GM18511 (cell line): ENCODE measurements at regions not wholly inside any gene's neighbourhood (a gene's known extent, or its start where the extent isn't known, plus 50 kb on each side); places are given as distances from the start of the nearest gene placed in this dataset.

Experiments
- ATAC-seq: cut with Tn5 transposase; IDR thresholded peaks from one replicate; pipeline ENCODE4 v1.9.1; 2021; ENCODE audit warnings: mild to moderate bottlenecking, moderate library complexity; ENCODE audit not compliant: unreplicated experiment

DNA sequence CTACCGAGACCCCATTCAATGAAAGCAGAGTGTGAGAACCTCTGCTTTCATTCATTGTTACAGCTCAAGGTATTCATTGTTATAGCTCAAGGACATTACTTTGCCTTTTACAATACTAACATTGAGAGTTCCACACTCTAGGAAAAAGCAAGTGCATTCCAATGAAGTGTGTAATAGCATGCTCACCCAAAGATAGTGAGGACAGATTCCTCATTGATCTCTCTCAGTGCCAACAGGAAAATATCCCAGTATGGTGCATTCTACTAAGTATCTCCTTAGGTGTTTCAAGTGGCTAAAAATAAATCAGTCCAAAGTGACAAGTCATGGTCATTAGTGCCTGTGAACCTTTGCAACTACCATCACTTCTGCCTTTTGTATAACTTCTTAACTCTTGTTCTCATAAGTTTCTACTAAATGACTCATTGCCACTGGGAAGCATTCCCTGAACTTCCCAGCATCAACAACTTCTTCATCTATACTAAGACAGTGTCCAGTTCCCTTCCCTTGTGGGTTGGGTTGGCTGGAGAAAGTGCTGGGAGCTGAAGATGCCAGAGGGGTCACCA is 140.7 kb upstream of the STXBP5 start:
- ATAC-seq, result no peak

DNA sequence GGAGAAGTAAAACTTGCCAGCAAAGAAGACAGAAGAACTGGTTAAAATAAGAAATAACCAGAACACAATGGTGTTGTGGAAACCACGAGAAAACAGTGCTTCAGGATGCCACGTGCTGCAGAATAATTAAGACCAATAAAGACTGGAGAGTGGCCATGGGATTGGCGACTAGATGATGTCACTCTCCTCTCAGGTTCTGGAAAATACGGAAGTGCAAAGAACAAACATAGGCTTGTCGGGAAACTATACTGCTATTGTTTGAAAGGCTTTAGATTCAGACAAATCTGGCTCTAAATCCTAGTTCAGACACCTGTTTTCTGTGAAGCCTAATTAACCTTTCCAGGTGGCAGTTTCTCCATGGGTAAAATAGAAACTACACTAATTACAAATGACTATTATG is 138.4 kb upstream of the STXBP5 start:
- ATAC-seq, result no peak

DNA sequence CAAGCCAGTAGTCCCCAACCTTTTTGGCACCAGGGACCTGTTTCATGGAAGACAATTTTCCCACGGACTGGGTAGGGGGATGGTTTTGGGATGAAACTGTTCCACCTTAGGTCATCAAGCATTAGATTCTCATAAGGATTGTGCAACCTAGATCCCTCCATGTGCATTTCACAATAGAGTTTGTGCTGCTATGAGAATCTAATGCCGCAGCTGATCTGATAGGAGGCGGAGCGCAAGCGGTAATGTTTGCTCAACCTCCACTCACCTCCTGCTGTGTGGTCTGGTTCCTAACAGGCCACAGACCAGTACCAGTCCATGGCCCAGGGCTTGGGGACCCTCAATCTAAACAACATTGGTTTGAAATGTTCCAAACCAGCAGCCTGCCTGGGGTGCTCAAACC is 137.0 kb upstream of the STXBP5 start:
- no peak for ATAC-seq

DNA sequence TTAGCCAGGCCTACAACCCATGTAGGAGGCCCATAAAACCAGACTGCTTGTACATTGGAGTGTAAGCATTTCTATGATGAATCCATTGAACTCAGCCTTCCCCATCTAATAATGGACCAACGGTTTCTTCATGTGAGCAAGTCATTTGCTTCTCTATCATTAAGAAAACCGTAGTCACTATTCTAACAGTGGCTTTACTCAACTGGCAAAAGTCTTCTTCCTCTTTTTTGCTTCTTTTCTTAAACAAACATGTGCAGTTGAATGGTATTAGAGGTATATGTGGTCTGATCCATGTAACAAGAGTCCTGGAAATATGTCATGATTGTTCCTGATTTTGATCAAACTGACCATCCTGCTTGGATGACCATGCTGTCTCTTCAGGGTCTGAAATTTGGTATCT is 132.4 kb upstream of the STXBP5 start:
- no peak for ATAC-seq

DNA sequence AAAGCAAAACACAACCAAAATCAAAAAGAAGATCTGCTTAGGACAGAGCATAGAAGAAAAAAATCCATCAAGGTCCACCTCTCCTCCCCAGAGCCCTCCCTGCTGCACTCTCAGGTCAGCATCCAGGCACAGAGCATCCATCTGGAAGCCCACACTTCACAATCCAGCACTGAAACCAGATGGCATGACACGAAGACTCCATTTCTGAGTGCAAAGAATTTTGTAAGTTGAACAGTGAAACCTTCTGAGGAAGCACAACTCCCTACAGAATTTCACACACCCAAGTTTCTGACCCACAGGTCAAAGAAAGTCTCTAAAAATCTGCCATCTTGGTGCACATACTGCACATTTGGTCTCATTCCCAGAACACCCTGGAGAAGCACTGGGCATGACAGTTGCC is 128.8 kb upstream of the STXBP5 start:
- ATAC-seq, result no peak

DNA sequence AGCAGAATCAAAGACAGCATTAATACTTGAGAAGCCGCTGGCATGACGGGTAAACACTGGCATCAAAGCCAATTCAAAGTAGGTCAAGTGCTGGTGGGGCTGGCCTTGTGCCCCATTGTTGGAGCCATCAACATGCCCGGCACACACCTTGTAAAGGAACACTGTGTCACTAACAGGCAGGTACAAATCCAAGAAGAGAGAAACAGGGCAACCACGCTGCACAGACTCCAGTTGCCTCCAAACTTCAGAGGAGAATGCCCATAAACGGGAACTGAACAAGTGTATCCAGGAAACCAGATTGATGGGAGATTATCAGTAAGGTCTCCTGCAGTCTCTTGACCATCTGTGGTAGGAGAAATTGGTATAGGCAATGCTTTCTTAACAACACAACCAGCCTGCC is 127.0 kb upstream of the STXBP5 start:
- ATAC-seq, result no peak

DNA sequence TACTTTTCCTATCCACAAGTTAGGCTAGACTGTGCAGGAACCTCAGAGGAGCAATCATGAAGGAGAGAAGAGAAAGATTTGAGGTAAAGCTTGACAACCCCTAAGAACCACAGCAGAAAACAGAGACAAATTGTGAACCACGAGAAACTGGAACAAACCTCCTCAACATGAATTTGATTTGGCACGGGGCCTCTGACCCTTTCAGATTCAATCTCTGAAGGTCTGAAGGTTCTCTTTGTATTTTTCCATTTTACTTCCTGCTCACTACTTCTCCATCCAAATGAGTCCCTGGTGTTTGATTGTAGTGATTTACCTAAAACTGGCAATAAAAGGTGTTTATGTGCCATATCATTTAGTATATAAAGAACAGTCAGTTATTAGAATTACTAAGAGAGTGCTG is 126.1 kb upstream of the STXBP5 start:
- no peak for ATAC-seq

DNA sequence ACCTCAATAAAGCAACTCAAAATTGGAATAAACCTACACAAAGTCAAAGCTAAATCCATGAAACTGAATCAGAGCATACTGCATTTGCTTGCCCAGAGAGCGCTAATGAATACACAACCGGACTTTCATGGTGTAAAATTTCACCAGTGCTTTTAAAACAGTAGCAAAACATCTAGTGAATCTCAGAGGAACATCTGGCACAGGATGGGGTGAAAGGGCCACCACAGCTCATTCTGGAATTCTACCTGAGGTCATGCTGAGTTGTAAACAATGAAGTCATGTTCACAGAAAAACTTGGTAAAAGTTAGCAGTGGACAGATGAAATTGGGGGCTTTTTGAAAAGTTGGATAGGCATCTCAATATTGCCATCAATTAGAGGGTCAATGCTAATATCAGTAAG is 125.6 kb upstream of the STXBP5 start:
- ATAC-seq, result no peak

DNA sequence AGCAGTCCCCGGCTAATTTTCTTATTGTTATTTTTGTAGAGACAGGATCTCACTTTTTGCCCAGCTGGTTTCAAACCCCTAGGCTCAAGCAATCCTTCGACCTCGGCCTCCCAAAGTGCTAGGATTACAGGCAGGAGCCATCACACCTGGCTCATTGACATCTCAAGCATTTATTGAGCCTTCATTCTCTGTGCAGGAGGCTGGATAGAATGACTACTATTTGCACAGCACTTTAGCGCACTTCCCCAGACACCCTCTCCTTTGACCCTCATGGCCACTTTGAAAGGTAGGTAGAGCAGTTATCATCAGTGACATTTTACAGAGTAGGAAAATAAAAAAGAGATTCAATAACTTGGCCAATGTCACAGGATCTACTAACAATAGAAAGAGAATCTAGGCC is 124.0 kb upstream of the STXBP5 start:
- no peak for ATAC-seq

DNA sequence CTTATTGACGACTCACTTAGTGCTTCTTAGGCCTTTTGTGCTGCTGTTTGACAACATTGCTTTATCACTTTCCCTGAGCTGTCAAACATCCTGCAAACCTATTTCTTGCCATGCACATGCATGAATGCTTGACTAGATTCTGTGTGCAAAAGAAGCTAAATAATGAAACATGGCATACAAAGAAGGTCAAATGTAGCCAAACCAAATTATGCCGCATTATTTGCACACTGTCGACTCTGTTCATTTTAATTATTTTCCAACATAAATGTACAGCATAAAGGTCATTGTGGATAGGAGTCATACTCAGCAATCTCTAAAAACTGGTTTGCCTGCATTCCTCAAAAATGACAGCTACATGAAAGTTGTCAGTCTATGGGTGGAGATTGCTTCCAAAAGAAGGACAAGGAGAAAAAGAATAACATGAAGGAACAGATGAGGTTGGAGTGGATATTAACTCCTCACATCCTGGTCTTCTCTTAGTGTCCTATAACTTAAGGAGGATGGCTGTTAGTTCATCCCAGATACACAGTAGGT is 123.1 kb upstream of the STXBP5 start:
- ATAC-seq, result no peak

DNA sequence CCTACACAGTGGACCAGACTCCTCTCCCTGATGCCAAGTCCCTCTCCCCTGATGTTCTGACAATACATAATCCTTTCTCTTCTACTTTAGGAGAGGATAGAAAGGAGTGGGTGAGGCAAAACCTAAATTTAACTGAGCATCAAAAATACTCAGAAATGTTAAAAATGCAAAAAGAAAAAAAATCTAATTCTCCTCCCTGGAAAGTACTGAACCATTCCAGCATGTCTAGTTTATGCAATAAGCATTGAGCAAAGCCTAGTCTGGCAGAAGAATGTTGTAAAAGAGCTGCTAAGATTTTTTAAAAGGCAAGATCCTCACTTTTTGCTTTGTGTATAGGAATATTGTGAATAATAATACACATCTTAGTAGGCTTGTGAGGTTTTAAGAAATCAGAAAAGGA is 116.6 kb upstream of the STXBP5 start:
- no peak for ATAC-seq

DNA sequence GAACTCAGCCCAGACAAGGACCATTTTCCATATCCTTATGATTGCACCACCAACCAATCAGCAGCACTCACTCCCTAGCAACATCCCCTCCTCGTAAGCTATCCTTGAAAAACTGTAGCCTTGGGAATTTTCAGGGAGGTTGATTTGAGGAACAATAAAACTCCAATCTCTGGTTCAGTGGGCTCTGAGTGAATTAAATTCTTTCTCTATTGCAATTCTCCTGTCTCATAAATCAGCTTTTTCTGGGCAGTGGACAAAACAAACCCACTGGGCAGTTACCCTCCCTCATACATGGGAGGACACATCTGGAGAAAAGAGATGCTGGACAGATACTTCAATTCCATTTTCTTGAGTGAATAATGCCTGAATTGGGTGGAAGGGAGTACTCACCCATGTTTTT is 115.4 kb upstream of the STXBP5 start:
- ATAC-seq, result no peak

DNA sequence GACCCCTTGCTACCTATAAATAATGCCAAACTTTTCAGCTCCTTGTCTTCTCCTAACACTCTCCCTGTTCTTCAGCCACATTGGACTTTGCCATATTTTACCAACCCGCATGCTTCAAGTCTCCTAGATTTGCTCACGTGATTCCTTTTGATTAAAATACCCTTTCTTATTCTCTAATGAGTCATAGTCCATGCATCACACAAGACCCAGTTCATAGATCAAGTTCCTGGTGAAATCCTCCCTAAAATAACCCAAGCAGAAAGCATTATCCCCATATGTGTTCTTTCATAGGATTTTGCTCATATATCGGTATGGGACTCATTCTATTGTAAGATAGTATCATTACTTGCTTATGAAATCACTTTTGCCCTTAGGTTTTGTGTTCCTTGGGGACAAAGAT is 108.9 kb upstream of the STXBP5 start:
- no peak for ATAC-seq

DNA sequence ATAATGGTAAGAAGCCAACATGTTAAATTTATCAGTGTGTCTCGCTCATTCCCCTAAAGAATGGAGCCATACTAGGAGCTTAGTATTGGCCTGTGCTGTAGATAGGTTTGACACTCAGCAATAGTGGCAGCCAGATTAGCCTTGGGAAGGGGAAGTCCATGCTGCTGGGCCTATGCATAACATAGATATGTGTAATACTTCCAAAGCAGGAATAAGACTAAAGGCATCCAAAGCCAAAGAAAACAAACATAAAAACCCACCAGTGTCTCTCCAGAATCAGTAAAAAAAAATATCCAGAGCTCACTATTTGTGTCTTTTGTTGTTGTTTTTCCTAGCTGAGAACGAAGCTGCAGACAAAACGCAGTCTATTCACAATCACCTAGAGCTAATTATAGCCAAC is 104.2 kb upstream of the STXBP5 start:
- no peak for ATAC-seq

DNA sequence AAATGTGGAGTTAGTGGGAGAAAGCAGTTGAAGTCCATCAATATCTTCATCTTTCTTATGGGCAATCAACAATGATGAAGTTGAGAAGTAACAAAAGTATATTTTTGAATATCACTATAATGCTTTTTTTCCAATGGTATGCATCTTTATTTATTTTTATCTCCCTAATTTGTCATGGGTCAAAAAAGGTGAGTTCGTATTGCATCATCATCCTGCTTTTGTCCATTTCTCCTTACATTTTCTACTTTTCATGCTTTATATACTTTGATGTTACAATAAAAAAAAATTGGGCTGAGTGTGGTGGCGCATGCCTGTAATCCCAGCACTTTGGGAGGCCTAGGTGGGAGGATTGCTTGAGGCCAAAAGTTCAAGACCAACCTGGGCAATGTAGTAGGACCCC is 101.2 kb upstream of the STXBP5 start:
- no peak for ATAC-seq

DNA sequence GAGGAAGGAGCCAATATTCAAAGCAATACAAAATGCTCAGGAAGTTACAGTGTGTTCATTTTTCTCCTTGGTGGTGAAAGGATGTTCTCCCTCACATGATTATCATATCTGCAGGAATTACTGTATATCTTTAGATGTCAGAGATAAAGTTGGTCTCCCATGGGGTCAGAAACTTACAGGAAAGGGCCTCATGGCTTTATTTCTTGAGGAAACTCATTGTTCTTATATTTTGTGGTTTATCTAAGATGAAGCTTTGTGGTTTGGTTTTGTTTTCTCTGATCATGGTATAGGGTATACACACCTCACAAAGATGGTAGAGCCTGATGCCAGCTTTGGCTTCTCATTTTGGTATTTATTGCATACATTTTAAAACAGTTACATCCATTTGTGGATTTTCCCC is 100.5 kb upstream of the STXBP5 start:
- ATAC-seq, result no peak

DNA sequence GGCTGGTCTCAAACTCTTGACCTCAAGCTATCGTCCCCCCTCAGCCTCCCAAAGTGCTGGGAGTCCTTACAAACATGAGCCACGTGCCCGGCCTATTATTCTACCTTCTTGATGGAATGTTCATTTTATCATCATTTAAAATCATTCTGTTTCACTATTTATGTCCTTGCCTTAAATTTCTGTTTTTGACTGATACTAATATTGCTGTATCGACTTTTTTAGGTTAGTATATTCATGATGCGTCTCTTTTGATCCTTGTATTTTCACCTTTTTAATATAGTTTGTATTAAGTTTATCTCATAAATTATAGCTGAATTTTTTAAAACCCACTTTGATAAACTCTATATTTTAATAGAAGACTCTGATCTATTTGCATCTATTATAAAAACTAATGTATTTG is 98.4 kb upstream of the STXBP5 start:
- ATAC-seq, result no peak

DNA sequence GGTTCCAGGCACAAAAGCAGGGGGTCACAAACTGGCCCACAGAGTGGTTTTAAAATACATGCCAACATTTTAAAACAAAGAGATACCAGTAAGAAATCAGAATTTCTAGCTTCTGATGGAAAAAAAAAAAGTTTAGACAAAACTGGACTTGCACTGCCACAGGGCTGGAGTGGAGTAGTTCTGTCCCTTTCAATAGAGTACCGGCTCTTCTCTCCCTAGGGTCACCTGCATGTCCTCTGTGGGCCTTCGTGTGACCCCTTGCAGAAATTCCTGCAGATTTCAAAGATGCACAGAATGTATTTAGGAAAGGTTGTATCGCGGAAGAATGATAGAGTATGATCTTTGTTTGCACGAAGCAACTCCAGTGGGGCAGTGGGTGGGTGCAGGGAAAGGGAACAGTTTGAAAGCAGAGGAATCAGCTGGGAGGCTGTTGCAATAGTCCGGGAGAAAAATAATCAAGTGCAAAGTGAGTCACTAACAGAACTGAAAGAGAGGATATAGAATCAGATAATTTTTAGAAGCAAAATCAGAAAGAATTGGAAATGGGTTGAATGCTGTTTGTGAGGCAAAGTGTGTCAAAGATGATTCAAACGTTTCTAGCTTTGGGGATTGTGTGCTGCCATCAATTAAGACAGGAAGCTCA is 97.3 kb upstream of the STXBP5 start:
- no peak for ATAC-seq

DNA sequence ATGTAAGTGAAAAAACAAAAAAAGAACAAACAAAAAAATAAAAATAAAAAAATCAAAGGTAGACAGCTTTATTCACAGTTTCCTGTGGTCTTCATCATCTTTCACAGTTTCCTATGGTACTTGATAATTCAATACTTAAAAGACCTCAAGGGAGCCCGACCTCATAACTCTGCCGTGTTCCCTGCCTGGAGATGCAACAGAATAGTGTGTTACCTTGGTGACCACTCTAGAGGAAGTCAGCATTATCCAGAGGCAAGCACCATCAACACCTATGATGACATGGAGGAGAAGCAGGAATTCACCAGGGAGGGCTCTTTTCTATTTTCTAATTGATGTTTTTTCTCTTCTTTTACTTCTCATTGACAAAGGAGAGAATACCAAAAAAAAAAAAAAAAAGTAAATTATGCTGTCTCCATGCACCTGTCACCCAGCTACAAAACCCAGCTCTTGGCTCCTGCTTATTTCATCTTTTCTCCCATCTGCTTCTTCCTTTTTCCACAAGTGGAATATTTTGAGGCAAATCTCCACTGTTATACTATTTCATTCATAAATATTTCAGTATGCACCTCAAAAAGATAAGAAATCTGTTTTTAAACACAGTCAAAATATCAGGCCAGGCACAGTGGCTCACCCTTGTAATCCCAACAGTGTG is 95.8 kb upstream of the STXBP5 start:
- no peak for ATAC-seq

DNA sequence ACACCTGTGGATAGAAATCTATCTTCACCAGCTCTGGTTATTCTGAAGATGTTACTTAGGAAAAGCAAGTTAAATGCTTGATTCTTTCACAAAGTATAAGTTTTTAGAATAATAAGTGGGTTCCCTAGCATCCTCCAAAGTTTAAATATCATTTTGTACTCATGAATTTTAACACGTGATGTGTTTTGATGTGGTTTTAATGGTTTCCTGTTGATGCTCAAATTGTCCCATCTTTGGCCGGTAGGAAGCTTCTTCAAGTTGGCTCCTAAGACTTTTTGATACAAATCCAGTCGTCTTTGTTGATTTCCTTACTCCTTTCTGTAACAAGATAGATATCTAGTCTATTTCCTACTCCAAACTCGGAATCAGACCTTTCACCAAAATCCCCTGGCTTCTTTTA is 94.5 kb upstream of the STXBP5 start:
- ATAC-seq, result no peak

DNA sequence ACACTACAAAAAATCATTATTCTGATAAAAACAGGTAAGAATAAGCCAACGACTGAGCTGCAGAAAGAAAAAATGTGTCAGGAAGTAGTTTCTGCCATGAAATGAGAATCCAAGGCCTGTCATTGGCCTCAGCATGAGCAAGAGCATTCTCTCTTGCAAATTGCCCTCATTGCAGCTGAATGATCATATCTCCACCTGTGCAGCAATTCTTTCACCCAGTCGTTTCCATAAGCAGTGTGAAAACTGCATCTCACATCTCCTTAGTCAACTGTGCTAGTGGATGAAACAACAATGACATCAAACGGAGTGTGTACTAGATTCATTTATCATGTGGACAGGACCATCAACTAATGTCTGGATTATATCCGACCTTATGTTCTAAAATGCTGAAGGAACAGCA is 88.2 kb upstream of the STXBP5 start:
- ATAC-seq, result no peak

DNA sequence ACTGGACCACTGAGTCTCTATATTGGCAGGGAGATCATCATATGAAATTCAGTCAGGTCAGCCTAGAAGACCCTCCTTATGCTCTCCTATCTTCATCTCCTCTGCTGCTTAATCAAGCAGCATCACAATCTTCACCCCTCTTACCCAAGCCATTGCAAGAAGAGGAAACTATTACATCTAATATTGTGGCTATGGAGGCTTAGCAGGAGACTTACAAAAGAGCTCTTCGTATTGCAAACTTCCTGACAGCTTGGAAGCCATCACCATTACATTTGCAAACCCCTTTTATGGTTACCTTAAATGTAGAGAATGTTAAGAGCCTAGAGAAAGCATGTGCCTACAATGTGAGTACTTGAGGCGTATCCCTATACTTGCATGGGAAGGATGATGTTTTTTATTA is 87.2 kb upstream of the STXBP5 start:
- ATAC-seq, result no peak

DNA sequence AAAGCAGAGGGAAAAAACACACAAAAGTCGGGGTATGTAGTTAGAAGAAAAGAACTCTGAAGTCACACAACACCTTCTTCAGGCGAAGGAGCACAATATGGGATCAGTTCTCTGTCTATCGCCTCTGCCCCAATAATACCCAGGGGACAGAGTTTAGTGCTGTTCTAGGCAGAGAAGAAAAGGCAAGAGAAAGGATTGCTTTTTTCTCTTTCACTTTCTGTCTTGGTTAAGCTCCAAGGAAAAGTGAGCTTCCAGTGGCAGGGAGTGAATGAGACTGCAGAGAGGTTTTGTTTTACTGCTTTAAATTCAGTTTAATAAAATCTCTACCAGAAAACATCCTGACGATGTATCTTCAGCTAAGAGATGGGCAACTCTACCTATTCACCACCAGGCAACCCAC is 86.6 kb upstream of the STXBP5 start:
- no peak for ATAC-seq
